H1 (cell line): ENCODE measurements at regions not wholly inside any gene's neighbourhood (a gene's known extent, or its start where the extent isn't known, plus 50 kb on each side); places are given as distances from the start of the nearest gene placed in this dataset. TPM values are rescaled to one million over a fixed set of nuclear protein-coding genes. Genes with fewer than 3 reads are reported as not detected.

Source experiments
- small RNA-seq: library from polyadenylated mRNA; stranded (forward); fragments of <200 nt; extraction: miRNeasy Mini kit (QIAGEN cat#:217004); gene quantifications from one replicate; pipeline ENCODE3, GENCODE V24; 2013; ENCODE audit not compliant: insufficient read depth

Small RNAs in the stretch of these regions (small RNA-seq; reads per million reads assigned to genes)
- gene COX6CP6, result not detected
- gene RNU6-281P, result not detected
